AG10803 (cell line): ENCODE measurements at regions not wholly inside any gene's neighbourhood (a gene's known extent, or its start where the extent isn't known, plus 50 kb on each side); places are given as distances from the start of the nearest gene placed in this dataset.

Source experiments
- DNase-seq: peaks from one replicate; pipeline ENCODE4 v3.0.0; 2010; ENCODE audit warnings: low read depth
- H3K4me3 ChIP-seq: 2 replicates; pipeline ENCODE4 v1.5.1; 2011; ENCODE audit warnings: mild to moderate bottlenecking, low read length, control low read depth
- CTCF ChIP-seq: conservative IDR thresholded peaks from 2 replicates; pipeline ENCODE4 v1.5.1; 2011; ENCODE audit warnings: mild to moderate bottlenecking, low read length, control low read depth, inconsistent platforms

GRCh38 chr18:55138401-55138800 lies 179.1 kb upstream of the CCDC68 start:
- no peak for DNase-seq
- no peak for TF ChIP-seq CTCF
- no peak overlapping the region for H3K4me3 ChIP-seq

GRCh38 chr18:55137602-55138001 lies 178.3 kb upstream of the CCDC68 start:
- TF ChIP-seq CTCF: no peak
- no peak overlapping the region for H3K4me3 ChIP-seq
- no peak for DNase-seq

- no peak for TF ChIP-seq CTCF
- DNase-seq: no peak
- no peak overlapping the region for H3K4me3 ChIP-seq
Measured at GRCh38 chr18:55136864-55137263, 177.6 kb upstream of the CCDC68 start.

GRCh38 chr18:55136258-55136657 lies 177.0 kb upstream of the CCDC68 start:
- DNase-seq: no peak
- no peak for TF ChIP-seq CTCF
- no peak overlapping the region for H3K4me3 ChIP-seq

GRCh38 chr18:55133378-55133777 lies 174.1 kb upstream of the CCDC68 start:
- no peak overlapping the region for H3K4me3 ChIP-seq
- no peak for TF ChIP-seq CTCF
- no peak for DNase-seq

GRCh38 chr18:55128437-55128836 lies 169.2 kb upstream of the CCDC68 start:
- TF ChIP-seq CTCF: no peak
- no peak overlapping the region for H3K4me3 ChIP-seq
- no peak for DNase-seq

GRCh38 chr18:55124078-55124763 lies 165.0 kb upstream of the CCDC68 start:
- DNase-seq: peak; percentile 70
- no peak for TF ChIP-seq CTCF
- no peak overlapping the region for H3K4me3 ChIP-seq
